ENCODE measurements at regions not wholly inside any gene's neighbourhood (a gene's known extent, or its start where the extent isn't known, plus 50 kb on each side); places are given as distances from the start of the nearest gene placed in this dataset.

GRCh38 chr13:76175961-76176725 is 540.0 kb downstream of the LMO7 start:
- no peaks in the 10 kb centered on the region for H3K36me3 ChIP-seq (ENCODE audit: control insufficient read depth, insufficient read depth, low read length)
- no peak overlapping the region for H3K4me3 ChIP-seq (replicated peaks; ENCODE audit: low read depth, low read length)

GRCh38 chr13:76168661-76169060 is 532.5 kb downstream of the LMO7 start:
- H3K4me3 ChIP-seq (replicated peaks; ENCODE audit: low read depth, low read length): no peak overlapping the region
- no peak for DNase-seq (ENCODE audit: extremely low read depth, insufficient read length)
- no peaks in the 10 kb centered on the region for H3K27me3 ChIP-seq (replicated peaks; ENCODE audit: control insufficient read depth, insufficient read depth, low read length)
- TF ChIP-seq CTCF (IDR thresholded peaks at IDR 0.05; ENCODE audit: insufficient read depth, low read length, poor library complexity, severe bottlenecking): no peak
- H3K36me3 ChIP-seq (ENCODE audit: control insufficient read depth, insufficient read depth, low read length): no peaks in the 10 kb centered on the region

More at GRCh38 chr13:76175961-76176725, 540.0 kb downstream of the LMO7 start:
- DNase-seq (ENCODE audit: extremely low read depth, insufficient read length): no peak
- no peak for TF ChIP-seq CTCF (IDR thresholded peaks at IDR 0.05; ENCODE audit: insufficient read depth, low read length, poor library complexity, severe bottlenecking)
- no peaks in the 10 kb centered on the region for H3K27me3 ChIP-seq (replicated peaks; ENCODE audit: control insufficient read depth, insufficient read depth, low read length)

GRCh38 chr13:76164290-76164689 is 528.2 kb downstream of the LMO7 start:
- no peak for DNase-seq (ENCODE audit: extremely low read depth, insufficient read length)
- Histone ChIP-seq H3K27me3 (replicated peaks; ENCODE audit: control insufficient read depth, insufficient read depth, low read length) (no peaks in the 10 kb centered on the region), H3K4me3 (replicated peaks; ENCODE audit: low read depth, low read length) (no peak overlapping the region), H3K36me3 (ENCODE audit: control insufficient read depth, insufficient read depth, low read length) (no peaks in the 10 kb centered on the region)
- TF ChIP-seq CTCF (IDR thresholded peaks at IDR 0.05; ENCODE audit: insufficient read depth, low read length, poor library complexity, severe bottlenecking): no peak

GRCh38 chr13:76163761-76164160 is 527.6 kb downstream of the LMO7 start:
- no peaks in the 10 kb centered on the region for H3K36me3 ChIP-seq (ENCODE audit: control insufficient read depth, insufficient read depth, low read length)
- no peak for DNase-seq (ENCODE audit: extremely low read depth, insufficient read length)
- H3K4me3 ChIP-seq (replicated peaks; ENCODE audit: low read depth, low read length): no peak overlapping the region
- H3K27me3 ChIP-seq (replicated peaks; ENCODE audit: control insufficient read depth, insufficient read depth, low read length): no peaks in the 10 kb centered on the region
- no peak for TF ChIP-seq CTCF (IDR thresholded peaks at IDR 0.05; ENCODE audit: insufficient read depth, low read length, poor library complexity, severe bottlenecking)

DNA sequence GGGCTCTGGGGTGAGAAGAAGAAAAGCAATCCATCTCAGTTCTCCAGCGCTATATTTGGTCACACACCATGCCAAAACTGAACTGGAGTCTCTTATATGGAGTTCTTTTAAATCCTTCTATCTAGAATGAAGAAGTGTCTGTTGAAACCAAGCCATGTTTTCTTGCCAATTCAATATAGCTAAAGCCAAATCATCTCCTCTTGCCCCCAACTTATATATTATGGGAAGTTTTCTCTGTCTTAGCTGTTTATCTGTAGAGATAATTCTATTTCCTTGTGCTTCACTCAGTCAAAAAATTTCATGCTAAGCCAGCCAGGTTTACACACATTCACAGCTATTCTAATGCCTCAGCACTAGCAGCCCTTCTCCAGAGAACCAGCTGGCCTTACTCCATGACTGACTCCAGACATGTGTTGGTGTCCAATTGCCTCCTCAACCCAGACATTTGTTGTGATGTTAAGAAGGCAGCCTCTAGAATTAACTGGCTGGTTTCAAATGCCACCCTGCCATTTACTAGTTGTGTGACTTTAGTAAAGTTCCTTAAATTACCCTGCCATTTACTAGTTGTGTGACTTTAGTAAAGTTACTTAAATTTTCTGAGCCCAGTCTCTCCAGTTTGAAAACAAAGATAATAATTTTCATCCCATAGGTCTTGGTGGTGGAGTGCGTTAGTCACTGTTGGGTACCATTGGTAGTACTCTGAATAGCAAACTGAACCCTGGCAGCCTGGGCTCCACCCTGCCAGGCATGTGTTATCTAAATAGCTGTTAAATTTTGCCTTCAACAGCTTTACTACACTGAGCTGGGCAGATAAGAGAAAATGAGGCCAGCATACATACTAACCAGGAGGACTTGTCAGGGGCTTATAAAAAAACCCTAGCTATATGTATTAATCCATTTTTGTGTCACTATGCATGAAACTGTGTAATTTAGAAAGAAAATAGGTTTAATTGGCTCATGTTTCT is 525.1 kb downstream of the LMO7 start:
- no peaks in the 10 kb centered on the region for H3K27me3 ChIP-seq (replicated peaks; ENCODE audit: control insufficient read depth, insufficient read depth, low read length)
- TF ChIP-seq CTCF (IDR thresholded peaks at IDR 0.05; ENCODE audit: insufficient read depth, low read length, poor library complexity, severe bottlenecking): no peak
- H3K36me3 ChIP-seq (ENCODE audit: control insufficient read depth, insufficient read depth, low read length): no peaks in the 10 kb centered on the region
- no peak for DNase-seq (ENCODE audit: extremely low read depth, insufficient read length)
- no peak overlapping the region for H3K4me3 ChIP-seq (replicated peaks; ENCODE audit: low read depth, low read length)

Data from GM06990 (cell line).